ENCODE measurements at regions not wholly inside any gene's neighbourhood (a gene's known extent, or its start where the extent isn't known, plus 50 kb on each side); places are given as distances from the start of the nearest gene placed in this dataset.

DNA sequence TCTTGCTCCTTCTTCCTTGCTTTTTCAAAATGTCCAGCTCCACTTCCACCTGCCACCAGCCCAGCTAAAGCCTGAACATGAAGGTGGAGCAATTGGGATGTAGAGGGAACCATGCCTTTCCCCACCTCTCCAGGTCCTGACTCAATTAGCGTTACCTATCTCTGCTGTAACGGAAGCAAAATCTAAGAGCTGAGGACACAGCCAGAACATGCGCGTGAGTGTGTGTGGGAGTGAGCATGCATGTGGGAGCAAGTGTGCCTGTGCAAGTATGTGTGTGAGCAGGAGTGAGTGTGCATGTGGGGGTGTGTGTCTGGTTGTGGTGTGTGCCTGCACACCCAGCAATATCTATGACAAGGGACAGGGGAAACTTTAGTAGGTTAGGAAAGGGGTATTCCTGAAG is 364.5 kb downstream of the MID1IP1 start:
- no peaks in the 10 kb centered on the region; the same call in none of the 2 replicates for H3K9me3 ChIP-seq (ENCODE audit: control insufficient read depth, insufficient read depth, low read length)
- no peak overlapping the region for H3K9ac ChIP-seq (ENCODE audit: low read depth, low read length)
- H3K4me1 ChIP-seq (ENCODE audit: control insufficient read depth, insufficient read depth, low read length), result 0 out of 2 replicates have a peak, but pooled peaks cover 5% of the 10 kb centered on the region
- H3K27ac ChIP-seq (ENCODE audit: low read depth, low read length), result no peak overlapping the region
- no peak overlapping the region for H3K4me3 ChIP-seq (ENCODE audit: low read depth, low read length)
- no peaks in the 10 kb centered on the region for H3K36me3 ChIP-seq (ENCODE audit: control insufficient read depth, insufficient read depth, low read length)
- H3K27me3 ChIP-seq (ENCODE audit: control insufficient read depth, insufficient read depth, low read length), result peaks cover 33% of the 10 kb centered on the region

DNA sequence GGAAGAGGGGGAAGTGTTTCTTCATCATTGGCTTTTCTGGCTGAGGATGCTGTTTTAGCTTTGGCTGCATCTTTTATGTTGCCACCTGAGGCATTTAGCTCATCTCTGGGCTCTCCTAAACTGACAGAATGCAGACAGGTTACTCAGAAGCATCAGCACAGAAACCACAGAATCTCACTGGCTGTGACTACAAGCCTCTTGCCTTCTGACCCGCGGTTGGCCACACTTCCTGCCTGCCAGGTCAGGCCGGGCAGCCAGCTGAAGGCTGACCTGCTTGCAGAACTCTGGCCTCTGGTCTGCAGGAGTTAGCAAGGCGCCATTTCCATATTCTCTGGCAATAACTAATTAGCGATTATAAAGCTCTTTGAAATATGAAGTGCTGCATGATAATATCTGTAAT is 366.5 kb downstream of the MID1IP1 start:
- Histone ChIP-seq H3K9ac (ENCODE audit: low read depth, low read length) (no peak overlapping the region), H3K27me3 (ENCODE audit: control insufficient read depth, insufficient read depth, low read length) (peaks cover 16% of the 10 kb centered on the region), H3K4me1 (ENCODE audit: control insufficient read depth, insufficient read depth, low read length) (0 out of 2 replicates have a peak, but pooled peaks cover 5% of the 10 kb centered on the region), H3K36me3 (ENCODE audit: control insufficient read depth, insufficient read depth, low read length) (no peaks in the 10 kb centered on the region), H3K27ac (ENCODE audit: low read depth, low read length) (no peak overlapping the region), H3K4me3 (ENCODE audit: low read depth, low read length) (no peak overlapping the region), H3K9me3 (ENCODE audit: control insufficient read depth, insufficient read depth, low read length) (no peaks in the 10 kb centered on the region; the same call in none of the 2 replicates)

DNA sequence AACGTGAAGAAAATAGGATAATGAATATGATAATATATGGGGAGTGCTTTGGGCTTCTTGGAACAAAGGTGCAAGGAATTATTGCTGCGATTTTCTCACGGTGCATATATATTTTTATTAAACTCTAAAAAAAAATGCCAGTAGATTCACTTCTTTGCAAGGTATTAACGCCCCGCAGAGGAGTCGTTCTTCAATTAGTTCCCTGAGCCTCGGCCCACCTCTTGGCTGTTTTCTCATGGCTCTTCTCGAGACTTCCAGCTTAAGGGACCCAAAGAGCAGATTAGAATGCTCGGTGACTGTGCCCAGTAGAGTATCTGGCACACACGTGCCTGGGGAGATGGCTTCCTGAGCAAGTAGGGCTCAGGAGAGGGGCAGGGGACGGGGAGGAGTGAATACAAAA is 367.4 kb downstream of the MID1IP1 start:
- H3K9me3 ChIP-seq (ENCODE audit: control insufficient read depth, insufficient read depth, low read length), result no peaks in the 10 kb centered on the region; the same call in none of the 2 replicates
- no peak overlapping the region for H3K4me3 ChIP-seq (ENCODE audit: low read depth, low read length)
- H3K27ac ChIP-seq (ENCODE audit: low read depth, low read length), result no peak overlapping the region
- no peaks in the 10 kb centered on the region for H3K36me3 ChIP-seq (ENCODE audit: control insufficient read depth, insufficient read depth, low read length)
- H3K9ac ChIP-seq (ENCODE audit: low read depth, low read length), result no peak overlapping the region
- H3K4me1 ChIP-seq (ENCODE audit: control insufficient read depth, insufficient read depth, low read length), result 0 out of 2 replicates have a peak, but pooled peaks cover 5% of the 10 kb centered on the region
- H3K27me3 ChIP-seq (ENCODE audit: control insufficient read depth, insufficient read depth, low read length), result peaks cover 8% of the 10 kb centered on the region

DNA sequence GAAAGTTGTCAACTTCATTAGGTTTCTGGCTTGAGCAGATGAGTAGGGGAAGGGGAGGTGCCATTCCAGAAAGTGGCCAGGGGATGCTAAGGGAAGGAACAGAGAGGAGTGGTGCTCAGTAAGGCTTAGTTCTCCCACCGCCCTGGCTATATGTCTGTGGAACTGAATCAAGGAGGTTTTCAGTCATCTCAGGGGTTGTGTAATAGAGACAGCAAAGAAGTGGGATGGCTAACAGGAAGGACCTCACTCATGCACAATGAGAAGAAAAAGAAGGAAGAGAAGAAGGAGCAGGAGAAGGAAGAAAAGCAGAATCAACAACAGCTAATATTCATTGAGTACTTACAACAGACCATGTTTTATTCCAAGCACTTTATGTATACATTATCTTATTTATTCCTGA is 368.7 kb downstream of the MID1IP1 start:
- no peaks in the 10 kb centered on the region; the same call in none of the 2 replicates for H3K9me3 ChIP-seq (ENCODE audit: control insufficient read depth, insufficient read depth, low read length)
- H3K27ac ChIP-seq (ENCODE audit: low read depth, low read length), result no peak overlapping the region
- H3K4me3 ChIP-seq (ENCODE audit: low read depth, low read length), result no peak overlapping the region
- no peak overlapping the region for H3K9ac ChIP-seq (ENCODE audit: low read depth, low read length)
- 0 out of 2 replicates have a peak, but pooled peaks cover 5% of the 10 kb centered on the region for H3K4me1 ChIP-seq (ENCODE audit: control insufficient read depth, insufficient read depth, low read length)
- no peaks in the 10 kb centered on the region for H3K27me3 ChIP-seq (ENCODE audit: control insufficient read depth, insufficient read depth, low read length)
- H3K36me3 ChIP-seq (ENCODE audit: control insufficient read depth, insufficient read depth, low read length), result no peaks in the 10 kb centered on the region

DNA sequence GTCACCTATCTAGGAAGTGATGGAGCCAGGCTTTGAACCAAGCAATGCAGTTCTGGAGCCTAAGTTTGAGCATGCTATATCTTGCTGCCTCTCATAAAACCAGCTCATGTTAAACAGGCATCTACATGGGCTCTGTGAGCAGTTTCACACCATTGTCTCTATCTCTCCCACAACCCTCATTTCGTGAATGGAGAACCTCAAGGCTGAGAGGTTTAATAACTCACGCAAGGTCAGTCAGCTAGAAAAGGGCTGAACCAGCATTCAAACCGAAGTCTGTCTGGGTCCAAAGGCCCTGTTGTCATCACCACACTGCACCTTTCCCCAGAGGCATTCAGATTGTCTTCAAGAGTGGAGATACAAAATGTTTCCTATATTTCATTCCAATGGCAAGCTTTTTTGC is 369.2 kb downstream of the MID1IP1 start:
- 0 out of 2 replicates have a peak, but pooled peaks cover 8% of the 10 kb centered on the region for H3K4me1 ChIP-seq (ENCODE audit: control insufficient read depth, insufficient read depth, low read length)

DNA sequence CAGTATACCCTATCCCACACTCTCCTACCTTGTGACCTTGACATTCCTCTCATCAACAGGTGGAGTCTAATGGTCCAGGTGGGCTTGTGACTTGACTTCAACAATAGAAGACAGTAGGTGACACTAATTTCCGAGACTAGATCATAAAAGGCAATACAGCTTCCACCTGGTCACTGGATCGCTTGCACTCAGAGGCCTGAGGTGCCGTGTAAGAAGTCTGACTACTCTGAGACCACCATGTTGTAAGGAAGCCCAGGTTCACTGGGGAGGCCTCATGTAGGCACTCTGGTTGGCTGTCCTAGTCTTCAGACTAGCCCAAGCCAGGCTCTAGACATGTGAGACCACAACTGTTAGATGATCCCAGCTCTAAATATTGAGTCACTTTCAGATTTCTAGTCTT is 370.4 kb downstream of the MID1IP1 start:
- H3K4me1 ChIP-seq (ENCODE audit: control insufficient read depth, insufficient read depth, low read length), result peaks cover 16% of the 10 kb centered on the region; the same call in 1 of the 2 replicates
- no peak overlapping the region for H3K4me3 ChIP-seq (ENCODE audit: low read depth, low read length)
- no peak overlapping the region for H3K27ac ChIP-seq (ENCODE audit: low read depth, low read length)
- H3K27me3 ChIP-seq (ENCODE audit: control insufficient read depth, insufficient read depth, low read length), result no peaks in the 10 kb centered on the region
- no peaks in the 10 kb centered on the region for H3K36me3 ChIP-seq (ENCODE audit: control insufficient read depth, insufficient read depth, low read length)
- H3K9ac ChIP-seq (ENCODE audit: low read depth, low read length), result no peak overlapping the region
- H3K9me3 ChIP-seq (ENCODE audit: control insufficient read depth, insufficient read depth, low read length), result no peaks in the 10 kb centered on the region; the same call in 1 of the 2 replicates

More for the DNA sequence above, 369.2 kb downstream of the MID1IP1 start:
- Histone ChIP-seq H3K27ac (ENCODE audit: low read depth, low read length) (no peak overlapping the region), H3K27me3 (ENCODE audit: control insufficient read depth, insufficient read depth, low read length) (no peaks in the 10 kb centered on the region), H3K9ac (ENCODE audit: low read depth, low read length) (no peak overlapping the region), H3K9me3 (ENCODE audit: control insufficient read depth, insufficient read depth, low read length) (no peaks in the 10 kb centered on the region; the same call in 1 of the 2 replicates), H3K36me3 (ENCODE audit: control insufficient read depth, insufficient read depth, low read length) (no peaks in the 10 kb centered on the region), H3K4me3 (ENCODE audit: low read depth, low read length) (no peak overlapping the region)

DNA sequence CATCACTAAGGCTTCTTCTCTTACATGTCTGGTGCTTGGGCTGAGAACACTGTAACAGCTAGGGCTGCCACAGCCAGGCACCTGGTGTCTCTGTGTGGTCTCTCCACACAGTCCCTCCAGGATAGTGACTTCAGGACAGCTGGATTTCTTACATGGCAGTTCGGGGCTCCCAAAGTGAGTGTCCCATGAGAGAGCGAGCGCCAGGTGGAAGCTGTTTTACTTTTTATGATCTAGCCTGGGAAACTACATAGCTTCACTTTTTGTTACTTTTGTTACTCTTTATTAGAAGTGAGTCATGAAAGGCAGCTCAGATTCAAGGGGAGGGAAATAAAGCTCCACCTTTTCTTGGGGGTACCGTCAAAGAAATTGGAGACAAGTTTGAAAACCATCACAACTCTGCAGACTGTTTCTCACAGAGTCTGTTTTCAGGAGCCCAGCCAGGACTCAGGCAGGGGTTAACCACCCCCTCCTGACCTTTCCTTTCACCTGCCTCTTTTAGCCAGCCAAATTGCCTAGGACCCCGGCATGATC is 373.0 kb downstream of the MID1IP1 start:
- H3K4me1 ChIP-seq (ENCODE audit: control insufficient read depth, insufficient read depth, low read length), result peaks cover 11% of the 10 kb centered on the region; the same call in 1 of the 2 replicates
- no peaks in the 10 kb centered on the region for H3K36me3 ChIP-seq (ENCODE audit: control insufficient read depth, insufficient read depth, low read length)
- H3K9ac ChIP-seq (ENCODE audit: low read depth, low read length), result no peak overlapping the region
- H3K4me3 ChIP-seq (ENCODE audit: low read depth, low read length), result no peak overlapping the region
- no peaks in the 10 kb centered on the region for H3K27me3 ChIP-seq (ENCODE audit: control insufficient read depth, insufficient read depth, low read length)
- H3K9me3 ChIP-seq (ENCODE audit: control insufficient read depth, insufficient read depth, low read length), result no peaks in the 10 kb centered on the region; the same call in 1 of the 2 replicates
- H3K27ac ChIP-seq (ENCODE audit: low read depth, low read length), result no peak overlapping the region

DNA sequence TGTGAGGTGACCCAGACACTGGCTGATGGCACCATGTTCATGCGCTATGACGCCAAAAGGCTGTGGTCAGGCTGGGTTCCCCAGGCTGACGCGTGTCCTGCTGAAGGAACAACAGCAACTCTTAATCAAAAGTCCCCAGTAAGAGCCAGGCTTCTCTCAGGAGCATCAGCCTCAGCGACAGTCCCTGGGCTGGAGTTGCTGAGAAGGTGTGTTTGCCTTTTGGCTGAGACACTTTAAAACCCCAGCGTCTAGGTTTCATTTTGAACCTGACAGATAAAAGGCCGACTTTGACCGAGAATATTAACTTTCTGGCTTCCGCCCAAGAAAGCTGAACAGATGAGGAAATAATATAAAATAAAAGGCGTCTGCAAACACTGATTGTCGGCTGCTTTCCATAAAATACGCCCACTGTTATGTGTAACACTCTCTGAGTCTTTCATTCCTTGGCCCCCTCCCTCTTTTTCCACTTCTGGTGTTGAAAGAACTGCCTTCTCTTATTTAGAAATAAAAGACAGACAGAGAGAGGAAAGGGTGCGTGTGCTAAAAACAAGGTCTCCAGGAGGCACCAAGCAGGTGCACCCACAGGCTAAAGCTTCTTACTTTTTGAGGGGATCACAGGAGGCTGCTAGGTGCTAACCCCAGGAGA is 373.6 kb downstream of the MID1IP1 start:
- H3K27ac ChIP-seq (ENCODE audit: low read depth, low read length), result no peak overlapping the region
- H3K4me1 ChIP-seq (ENCODE audit: control insufficient read depth, insufficient read depth, low read length), result peaks cover 11% of the 10 kb centered on the region; the same call in 1 of the 2 replicates
- H3K9ac ChIP-seq (ENCODE audit: low read depth, low read length), result no peak overlapping the region
- H3K36me3 ChIP-seq (ENCODE audit: control insufficient read depth, insufficient read depth, low read length), result no peaks in the 10 kb centered on the region
- no peaks in the 10 kb centered on the region for H3K27me3 ChIP-seq (ENCODE audit: control insufficient read depth, insufficient read depth, low read length)
- H3K4me3 ChIP-seq (ENCODE audit: low read depth, low read length), result no peak overlapping the region
- no peaks in the 10 kb centered on the region; the same call in 1 of the 2 replicates for H3K9me3 ChIP-seq (ENCODE audit: control insufficient read depth, insufficient read depth, low read length)

DNA sequence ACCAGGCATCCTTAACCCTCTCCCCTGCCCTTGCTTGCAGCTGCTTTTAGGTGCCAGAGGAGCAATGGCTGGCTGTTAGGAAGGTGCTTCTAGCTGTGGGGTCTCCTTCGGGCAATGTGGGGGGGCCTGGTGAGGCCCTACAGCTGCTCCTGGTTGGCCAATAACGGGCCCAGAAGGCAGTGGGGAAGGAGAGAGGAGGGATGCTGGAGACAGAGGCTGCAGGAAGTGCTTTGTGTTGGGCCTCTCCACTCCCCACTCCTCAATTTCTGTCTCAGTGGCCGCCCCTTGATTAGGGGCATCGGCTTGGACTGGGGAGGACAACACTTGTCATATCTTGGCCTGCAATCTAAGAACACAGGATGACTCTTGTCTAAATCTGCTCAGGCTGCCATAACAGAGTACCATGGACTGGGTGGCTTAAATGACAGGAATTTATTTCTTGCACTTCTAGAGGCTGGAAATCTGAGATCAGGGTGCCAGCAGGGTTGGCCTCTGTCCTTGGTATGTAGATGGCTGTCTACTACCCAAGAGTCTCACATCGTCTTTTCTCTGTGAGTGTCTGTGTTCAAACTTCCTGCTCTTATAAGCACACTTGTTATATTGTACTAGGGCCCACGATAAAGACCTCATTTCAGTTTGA is 374.3 kb downstream of the MID1IP1 start:
- no peak overlapping the region for H3K4me3 ChIP-seq (ENCODE audit: low read depth, low read length)
- peaks cover 11% of the 10 kb centered on the region; the same call in 1 of the 2 replicates for H3K4me1 ChIP-seq (ENCODE audit: control insufficient read depth, insufficient read depth, low read length)
- H3K36me3 ChIP-seq (ENCODE audit: control insufficient read depth, insufficient read depth, low read length), result no peaks in the 10 kb centered on the region
- no peaks in the 10 kb centered on the region; the same call in 1 of the 2 replicates for H3K9me3 ChIP-seq (ENCODE audit: control insufficient read depth, insufficient read depth, low read length)
- no peaks in the 10 kb centered on the region for H3K27me3 ChIP-seq (ENCODE audit: control insufficient read depth, insufficient read depth, low read length)
- H3K9ac ChIP-seq (ENCODE audit: low read depth, low read length), result no peak overlapping the region
- H3K27ac ChIP-seq (ENCODE audit: low read depth, low read length), result no peak overlapping the region

DNA sequence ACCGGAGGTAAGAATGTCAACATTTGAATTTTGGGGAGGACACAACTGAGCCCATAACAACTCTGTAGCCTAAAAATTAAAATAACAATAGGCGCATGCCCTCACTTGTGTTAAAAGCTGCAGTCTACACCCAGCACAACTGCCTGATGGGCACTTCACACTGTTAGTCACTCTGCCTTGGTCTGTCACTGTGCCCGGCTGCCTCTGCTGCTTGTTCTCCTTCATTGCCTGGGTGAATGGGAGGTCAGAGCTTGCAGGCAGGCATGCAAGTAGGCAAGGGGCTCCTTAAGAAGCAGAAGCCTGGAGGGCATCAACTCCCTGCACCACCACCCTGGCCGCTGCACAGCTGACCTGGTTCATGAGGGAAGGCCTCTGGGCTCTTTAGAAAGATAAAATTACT is 374.8 kb downstream of the MID1IP1 start:
- Histone ChIP-seq H3K9me3 (ENCODE audit: control insufficient read depth, insufficient read depth, low read length) (no peaks in the 10 kb centered on the region), H3K27ac (ENCODE audit: low read depth, low read length) (no peak overlapping the region), H3K27me3 (ENCODE audit: control insufficient read depth, insufficient read depth, low read length) (no peaks in the 10 kb centered on the region), H3K4me3 (ENCODE audit: low read depth, low read length) (no peak overlapping the region), H3K4me1 (ENCODE audit: control insufficient read depth, insufficient read depth, low read length) (peaks cover 11% of the 10 kb centered on the region; the same call in 1 of the 2 replicates), H3K9ac (ENCODE audit: low read depth, low read length) (no peak overlapping the region), H3K36me3 (ENCODE audit: control insufficient read depth, insufficient read depth, low read length) (no peaks in the 10 kb centered on the region)

DNA sequence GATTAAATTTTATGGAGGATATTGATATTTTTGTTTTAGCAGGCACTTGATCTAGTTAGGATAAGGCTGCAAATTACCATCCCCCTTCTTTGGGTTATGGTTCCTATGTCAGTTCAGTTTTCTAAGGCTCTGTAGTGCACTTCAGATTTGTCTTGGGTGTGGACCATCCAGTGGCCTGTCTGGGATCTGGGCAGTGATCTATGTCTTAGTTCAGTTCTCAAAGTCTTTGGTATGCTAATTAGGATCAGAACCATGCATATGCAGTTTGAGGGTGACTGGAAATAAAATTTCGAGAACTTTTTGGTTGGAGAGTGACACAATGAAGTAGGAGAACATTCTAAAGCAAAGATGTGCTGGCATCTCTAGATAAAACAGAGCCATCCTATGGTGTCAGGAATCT is 388.2 kb downstream of the MID1IP1 start:
- H3K9me3 ChIP-seq (ENCODE audit: control insufficient read depth, insufficient read depth, low read length), result peaks cover 16% of the 10 kb centered on the region
- no peak overlapping the region for H3K9ac ChIP-seq (ENCODE audit: low read depth, low read length)
- H3K27ac ChIP-seq (ENCODE audit: low read depth, low read length), result no peak overlapping the region
- peaks cover 13% of the 10 kb centered on the region for H3K4me1 ChIP-seq (ENCODE audit: control insufficient read depth, insufficient read depth, low read length)
- H3K27me3 ChIP-seq (ENCODE audit: control insufficient read depth, insufficient read depth, low read length), result no peaks in the 10 kb centered on the region
- no peak overlapping the region for H3K4me3 ChIP-seq (ENCODE audit: low read depth, low read length)
- no peaks in the 10 kb centered on the region for H3K36me3 ChIP-seq (ENCODE audit: control insufficient read depth, insufficient read depth, low read length)
